ENCODE measurements at regions not wholly inside any gene's neighbourhood (a gene's known extent, or its start where the extent isn't known, plus 50 kb on each side); places are given as distances from the start of the nearest gene placed in this dataset.

DNA sequence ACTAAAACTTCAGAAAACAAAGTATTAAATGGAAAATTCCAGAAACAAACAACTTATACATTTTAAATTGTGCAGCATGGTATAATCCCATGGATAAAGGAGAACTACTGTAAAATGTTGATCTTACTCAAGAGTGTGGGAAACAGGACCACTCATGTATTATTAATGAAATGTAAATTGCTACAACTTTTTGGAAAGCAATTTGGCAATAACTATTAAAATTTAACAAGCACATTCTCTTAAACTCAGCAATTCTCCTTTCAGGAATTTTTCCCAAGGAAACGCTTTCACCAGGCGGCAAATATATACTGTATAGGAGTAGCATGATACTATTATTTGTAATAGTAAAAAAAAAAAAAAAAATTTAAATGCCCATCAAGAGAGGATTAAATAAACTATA is 284.5 kb upstream of the AMIGO2 start:
- TF ChIP-seq, protein P1, sequence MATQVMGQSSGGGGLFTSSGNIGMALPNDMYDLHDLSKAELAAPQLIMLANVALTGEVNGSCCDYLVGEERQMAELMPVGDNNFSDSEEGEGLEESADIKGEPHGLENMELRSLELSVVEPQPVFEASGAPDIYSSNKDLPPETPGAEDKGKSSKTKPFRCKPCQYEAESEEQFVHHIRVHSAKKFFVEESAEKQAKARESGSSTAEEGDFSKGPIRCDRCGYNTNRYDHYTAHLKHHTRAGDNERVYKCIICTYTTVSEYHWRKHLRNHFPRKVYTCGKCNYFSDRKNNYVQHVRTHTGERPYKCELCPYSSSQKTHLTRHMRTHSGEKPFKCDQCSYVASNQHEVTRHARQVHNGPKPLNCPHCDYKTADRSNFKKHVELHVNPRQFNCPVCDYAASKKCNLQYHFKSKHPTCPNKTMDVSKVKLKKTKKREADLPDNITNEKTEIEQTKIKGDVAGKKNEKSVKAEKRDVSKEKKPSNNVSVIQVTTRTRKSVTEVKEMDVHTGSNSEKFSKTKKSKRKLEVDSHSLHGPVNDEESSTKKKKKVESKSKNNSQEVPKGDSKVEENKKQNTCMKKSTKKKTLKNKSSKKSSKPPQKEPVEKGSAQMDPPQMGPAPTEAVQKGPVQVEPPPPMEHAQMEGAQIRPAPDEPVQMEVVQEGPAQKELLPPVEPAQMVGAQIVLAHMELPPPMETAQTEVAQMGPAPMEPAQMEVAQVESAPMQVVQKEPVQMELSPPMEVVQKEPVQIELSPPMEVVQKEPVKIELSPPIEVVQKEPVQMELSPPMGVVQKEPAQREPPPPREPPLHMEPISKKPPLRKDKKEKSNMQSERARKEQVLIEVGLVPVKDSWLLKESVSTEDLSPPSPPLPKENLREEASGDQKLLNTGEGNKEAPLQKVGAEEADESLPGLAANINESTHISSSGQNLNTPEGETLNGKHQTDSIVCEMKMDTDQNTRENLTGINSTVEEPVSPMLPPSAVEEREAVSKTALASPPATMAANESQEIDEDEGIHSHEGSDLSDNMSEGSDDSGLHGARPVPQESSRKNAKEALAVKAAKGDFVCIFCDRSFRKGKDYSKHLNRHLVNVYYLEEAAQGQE (IDR thresholded peaks at IDR 0.05; ENCODE audit: insufficient read depth in 1 of 2, low read depth in 2 of 2, low read length in 2 of 2), result no peak
- TF ChIP-seq TAF1 (IDR thresholded peaks at IDR 0.05; ENCODE audit: borderline replicate concordance, insufficient read depth, low read length) (no peak), SIN3A (IDR thresholded peaks at IDR 0.05; ENCODE audit: borderline replicate concordance, insufficient read depth, low read length) (no peak)
